LNCAP (cell line): ENCODE measurements at regions not wholly inside any gene's neighbourhood (a gene's known extent, or its start where the extent isn't known, plus 50 kb on each side); places are given as distances from the start of the nearest gene placed in this dataset.

ENCODE experiments used
- TF ChIP-seq, protein P1 (sequence below): fragments of 450-650 bp; IDR thresholded peaks from 2 replicates; pipeline ENCODE4 v1.5.1; 2017; ENCODE audit warnings: mild to moderate bottlenecking

DNA sequence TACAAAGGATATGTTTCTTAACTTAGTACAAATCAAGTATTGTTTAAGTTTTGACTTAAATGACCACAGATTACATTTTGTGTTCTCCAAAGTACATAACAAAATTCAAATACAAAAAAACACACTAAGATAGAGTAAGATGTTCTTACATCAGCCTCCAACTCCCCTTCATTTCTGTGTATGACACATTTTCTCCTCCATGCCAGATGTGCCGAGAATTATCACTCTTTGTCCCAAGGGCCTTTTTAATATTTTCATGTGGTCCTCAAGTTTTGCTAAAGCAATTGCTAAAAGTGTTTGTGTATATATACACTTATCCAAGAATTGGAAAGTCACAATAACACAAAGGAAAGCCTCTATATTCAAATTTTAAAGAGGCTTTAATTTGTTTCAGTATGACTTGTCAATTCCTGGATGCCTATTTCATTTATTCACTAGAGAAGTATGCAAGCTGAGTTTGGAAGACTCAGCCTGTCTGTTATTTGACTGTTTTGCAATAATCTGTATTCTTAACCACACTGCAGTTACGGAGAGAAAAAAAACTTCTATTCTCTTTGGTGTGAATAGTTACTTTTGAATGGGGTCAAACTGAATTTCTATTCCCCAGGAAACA lies 586.4 kb upstream of the SEMA3D start:
- TF ChIP-seq, protein P1, sequence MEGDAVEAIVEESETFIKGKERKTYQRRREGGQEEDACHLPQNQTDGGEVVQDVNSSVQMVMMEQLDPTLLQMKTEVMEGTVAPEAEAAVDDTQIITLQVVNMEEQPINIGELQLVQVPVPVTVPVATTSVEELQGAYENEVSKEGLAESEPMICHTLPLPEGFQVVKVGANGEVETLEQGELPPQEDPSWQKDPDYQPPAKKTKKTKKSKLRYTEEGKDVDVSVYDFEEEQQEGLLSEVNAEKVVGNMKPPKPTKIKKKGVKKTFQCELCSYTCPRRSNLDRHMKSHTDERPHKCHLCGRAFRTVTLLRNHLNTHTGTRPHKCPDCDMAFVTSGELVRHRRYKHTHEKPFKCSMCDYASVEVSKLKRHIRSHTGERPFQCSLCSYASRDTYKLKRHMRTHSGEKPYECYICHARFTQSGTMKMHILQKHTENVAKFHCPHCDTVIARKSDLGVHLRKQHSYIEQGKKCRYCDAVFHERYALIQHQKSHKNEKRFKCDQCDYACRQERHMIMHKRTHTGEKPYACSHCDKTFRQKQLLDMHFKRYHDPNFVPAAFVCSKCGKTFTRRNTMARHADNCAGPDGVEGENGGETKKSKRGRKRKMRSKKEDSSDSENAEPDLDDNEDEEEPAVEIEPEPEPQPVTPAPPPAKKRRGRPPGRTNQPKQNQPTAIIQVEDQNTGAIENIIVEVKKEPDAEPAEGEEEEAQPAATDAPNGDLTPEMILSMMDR = no peak

DNA sequence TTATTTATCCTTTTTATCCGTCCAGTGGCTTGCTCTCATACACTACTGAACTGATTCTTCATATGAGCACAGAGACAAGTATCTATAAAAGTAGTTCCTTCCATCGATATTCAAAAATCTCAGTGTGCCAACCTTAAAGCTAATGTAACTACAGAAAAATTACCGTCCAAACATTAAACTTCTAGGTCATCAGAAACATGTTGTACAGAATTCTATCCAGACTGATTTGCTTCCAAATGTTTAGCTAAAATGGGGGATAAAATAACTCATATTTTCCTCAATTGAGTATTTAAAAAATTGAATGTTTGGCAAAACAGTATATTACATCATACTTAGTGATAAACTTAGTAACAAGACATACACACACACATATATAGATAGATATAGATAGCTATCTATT lies 584.7 kb upstream of the SEMA3D start:
- TF ChIP-seq, protein P1 = no peak

DNA sequence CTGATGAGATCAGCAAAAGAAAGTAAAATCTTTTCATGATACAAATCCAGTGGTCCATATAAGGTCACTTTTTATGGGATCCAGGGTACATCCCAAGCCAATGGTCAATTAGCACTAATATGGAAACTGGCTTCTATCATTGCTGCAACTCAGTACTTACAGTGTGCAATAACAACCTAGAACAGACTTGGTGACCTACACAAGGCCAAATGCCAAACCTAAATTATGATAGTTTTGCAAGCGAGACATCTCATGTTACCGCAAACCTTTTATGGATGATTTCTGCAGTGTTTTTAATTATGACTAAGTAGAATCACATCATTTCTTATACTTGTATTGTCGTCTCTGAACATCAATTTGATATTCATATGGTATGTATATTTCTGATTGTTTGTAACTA lies 583.5 kb upstream of the SEMA3D start:
- TF ChIP-seq, protein P1 = no peak

DNA sequence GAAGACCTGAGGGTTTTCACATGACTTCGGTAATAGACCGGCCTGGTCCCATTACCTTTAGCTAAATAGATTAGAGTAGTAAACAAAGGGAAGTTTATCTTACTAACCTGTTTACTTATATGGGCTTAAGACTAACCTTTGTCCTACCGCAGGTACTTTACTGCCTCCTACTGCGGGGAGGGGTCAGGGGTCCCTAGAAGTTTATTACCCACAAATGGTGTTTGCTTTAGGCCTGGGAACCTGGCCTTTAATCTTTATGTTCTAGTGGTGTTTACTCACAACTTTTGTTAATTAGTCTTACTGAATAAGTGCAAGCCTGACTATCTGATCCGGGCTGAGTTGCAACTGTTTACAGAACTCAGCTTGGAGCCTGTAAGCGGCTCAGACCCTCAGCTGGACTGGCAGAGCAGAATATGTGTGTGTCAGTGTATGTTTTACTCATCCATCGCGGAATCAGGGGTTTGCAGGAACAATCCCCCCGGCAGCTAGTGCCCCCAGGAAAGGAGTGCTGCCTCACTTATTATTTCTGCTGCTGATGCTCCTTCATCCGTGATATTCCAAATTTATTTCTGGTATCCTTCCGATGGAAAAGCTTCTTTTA lies 578.9 kb upstream of the SEMA3D start:
- TF ChIP-seq, protein P1 = no peak

DNA sequence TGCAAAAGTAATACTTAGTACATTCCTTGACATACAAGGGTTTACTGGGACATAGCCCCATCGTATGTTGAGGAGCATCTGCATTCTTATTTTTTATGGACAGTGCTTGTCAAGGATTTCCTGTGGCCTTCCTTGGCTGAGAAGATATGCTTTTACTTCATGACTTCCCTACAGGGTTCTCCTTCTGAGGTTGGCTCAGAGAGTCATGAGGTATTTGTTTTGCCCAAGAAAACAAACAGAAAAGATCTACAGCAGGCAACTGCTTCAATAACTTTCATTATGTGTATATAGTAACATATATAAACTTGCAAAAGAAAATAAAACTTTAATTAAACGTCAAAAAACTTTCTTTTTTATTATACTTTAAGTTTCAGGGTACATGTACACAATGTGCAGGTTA lies 577.2 kb upstream of the SEMA3D start:
- TF ChIP-seq, protein P1 = no peak

DNA sequence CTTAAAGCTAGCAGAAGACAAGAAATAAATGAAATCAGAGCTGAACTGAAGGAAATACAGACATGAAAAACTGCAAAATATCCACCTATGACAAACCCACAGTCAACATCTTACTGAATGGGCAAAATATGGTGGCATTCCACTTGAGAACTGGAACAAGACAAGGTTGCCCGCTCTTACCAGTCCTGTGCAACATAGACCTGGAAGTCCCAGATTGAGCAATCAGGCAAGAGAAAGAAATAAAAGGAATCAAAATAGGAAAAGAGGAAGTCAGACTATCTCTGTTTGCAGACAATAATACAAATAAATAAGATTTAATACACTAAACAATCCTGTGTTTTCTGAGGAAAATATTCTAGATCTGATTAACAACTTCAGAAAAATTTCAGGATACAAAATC lies 570.5 kb upstream of the SEMA3D start:
- TF ChIP-seq, protein P1 = no peak

DNA sequence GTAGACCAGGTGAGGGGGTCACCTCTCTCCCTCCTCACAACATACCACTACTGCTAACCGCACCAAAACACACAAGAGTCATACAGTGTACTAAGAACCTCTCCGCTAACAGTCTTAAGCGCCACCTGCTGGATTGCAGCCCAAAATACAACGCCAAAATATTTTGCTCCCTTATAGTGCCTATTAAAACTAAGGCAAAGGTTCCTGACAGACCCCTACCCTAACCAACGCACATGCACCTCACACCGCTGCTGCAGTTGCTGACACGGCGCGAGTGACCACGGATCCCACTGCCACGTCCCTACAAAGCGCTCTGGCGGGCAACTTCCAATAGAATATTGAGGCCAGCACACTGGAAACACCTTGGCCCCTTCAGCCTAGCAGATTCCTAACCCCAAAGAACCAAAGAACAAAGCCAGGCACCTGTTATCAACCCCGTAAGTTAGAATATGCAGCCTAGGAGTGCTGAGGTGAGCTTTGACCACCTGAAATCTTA lies 563.6 kb upstream of the SEMA3D start:
- TF ChIP-seq, protein P1 = peak; percentile 77
